Endothelial cell (in vitro differentiated cells): ENCODE measurements at regions not wholly inside any gene's neighbourhood (a gene's known extent, or its start where the extent isn't known, plus 50 kb on each side); places are given as distances from the start of the nearest gene placed in this dataset.

ENCODE experiments used
- DNase-seq: peaks from one replicate; pipeline ENCODE4 v3.0.0; 2021; ENCODE audit warnings: low spot score
- H3K27ac Mint-ChIP-seq: one replicate; pipeline ENCODE4 v1.8.0; 2021; ENCODE audit warnings: mixed read lengths, inconsistent platforms; ENCODE audit not compliant: unreplicated experiment
- H3K27me3 Mint-ChIP-seq: one replicate; pipeline ENCODE4 v1.8.0; 2021; ENCODE audit warnings: mild to moderate bottlenecking, moderate library complexity, mixed read lengths, inconsistent platforms; ENCODE audit not compliant: unreplicated experiment
- H3K36me3 Mint-ChIP-seq: one replicate; pipeline ENCODE4 v1.8.0; 2021; ENCODE audit warnings: mild to moderate bottlenecking, low read depth, mixed read lengths, inconsistent platforms; ENCODE audit not compliant: unreplicated experiment
- H3K4me1 Mint-ChIP-seq: one replicate; pipeline ENCODE4 v1.8.0; 2021; ENCODE audit warnings: mild to moderate bottlenecking, mixed read lengths, inconsistent platforms; ENCODE audit not compliant: unreplicated experiment
- H3K4me3 Mint-ChIP-seq: one replicate; pipeline ENCODE4 v1.8.0; 2021; ENCODE audit warnings: mild to moderate bottlenecking, mixed read lengths, inconsistent platforms; ENCODE audit not compliant: unreplicated experiment
- H3K9me3 Mint-ChIP-seq: one replicate; pipeline ENCODE4 v1.8.0; 2021; ENCODE audit warnings: mixed read lengths, inconsistent platforms; ENCODE audit not compliant: unreplicated experiment
- CTCF ChIP-seq: fragments of 200-600 bp; sonication (generic); IDR thresholded peaks from one replicate; pipeline ENCODE4 v1.5.0; 2021; ENCODE audit warnings: antibody characterized with exemption; ENCODE audit not compliant: unreplicated experiment

GRCh38 chr18:28767201-28767600, 590.3 kb upstream of the CDH2 start:
- no peak for DNase-seq
- no peaks in the 10 kb centered on the region for H3K27me3 Mint-ChIP-seq
- no peak overlapping the region for H3K4me3 Mint-ChIP-seq
- no peak overlapping the region for H3K27ac Mint-ChIP-seq
- no peak for TF ChIP-seq CTCF
- no peaks in the 10 kb centered on the region for H3K4me1 Mint-ChIP-seq
- H3K9me3 Mint-ChIP-seq, result no peaks in the 10 kb centered on the region
- no peaks in the 10 kb centered on the region for H3K36me3 Mint-ChIP-seq

GRCh38 chr18:28766721-28767120, 589.8 kb upstream of the CDH2 start:
- H3K27me3 Mint-ChIP-seq, result no peaks in the 10 kb centered on the region
- H3K4me1 Mint-ChIP-seq, result no peaks in the 10 kb centered on the region
- TF ChIP-seq CTCF, result no peak

GRCh38 chr18:28766027-28766426, 589.1 kb upstream of the CDH2 start:
- no peaks in the 10 kb centered on the region for H3K9me3 Mint-ChIP-seq
- no peak overlapping the region for H3K4me3 Mint-ChIP-seq
- no peak for TF ChIP-seq CTCF
- H3K36me3 Mint-ChIP-seq, result no peaks in the 10 kb centered on the region
- H3K27me3 Mint-ChIP-seq, result no peaks in the 10 kb centered on the region
- no peak overlapping the region for H3K27ac Mint-ChIP-seq
- H3K4me1 Mint-ChIP-seq, result no peaks in the 10 kb centered on the region
- DNase-seq, result no peak

More at GRCh38 chr18:28766721-28767120, 589.8 kb upstream of the CDH2 start:
- no peak overlapping the region for H3K4me3 Mint-ChIP-seq
- H3K9me3 Mint-ChIP-seq, result no peaks in the 10 kb centered on the region
- no peak for DNase-seq
- H3K36me3 Mint-ChIP-seq, result no peaks in the 10 kb centered on the region
- H3K27ac Mint-ChIP-seq, result no peak overlapping the region

GRCh38 chr18:28760299-28760698, 583.4 kb upstream of the CDH2 start:
- no peak overlapping the region for H3K4me3 Mint-ChIP-seq
- DNase-seq, result no peak
- H3K36me3 Mint-ChIP-seq, result no peaks in the 10 kb centered on the region
- TF ChIP-seq CTCF, result no peak
- no peaks in the 10 kb centered on the region for H3K9me3 Mint-ChIP-seq
- H3K27ac Mint-ChIP-seq, result no peak overlapping the region
- no peaks in the 10 kb centered on the region for H3K4me1 Mint-ChIP-seq
- no peaks in the 10 kb centered on the region for H3K27me3 Mint-ChIP-seq

- H3K27ac Mint-ChIP-seq, result no peak overlapping the region
- no peaks in the 10 kb centered on the region for H3K36me3 Mint-ChIP-seq
- DNase-seq, result no peak
- H3K4me3 Mint-ChIP-seq, result no peak overlapping the region
- H3K27me3 Mint-ChIP-seq, result no peaks in the 10 kb centered on the region
- TF ChIP-seq CTCF, result no peak
- H3K4me1 Mint-ChIP-seq, result no peaks in the 10 kb centered on the region
- no peaks in the 10 kb centered on the region for H3K9me3 Mint-ChIP-seq
Measured at GRCh38 chr18:28757466-28758008, 580.6 kb upstream of the CDH2 start.
